Spleen (tissue), 7 donors: ENCODE measurements at regions not wholly inside any gene's neighbourhood (a gene's known extent, or its start where the extent isn't known, plus 50 kb on each side); places are given as distances from the start of the nearest gene placed in this dataset.

Experiments used
- POLR2A ChIP-seq, 3 donors: fragments of 450-650 bp; IDR thresholded peaks; one replicate each; pipeline ENCODE4 v1.5.1; 2017; ENCODE audit warnings: antibody characterized with exemption in 3 of 3, mild to moderate bottlenecking in 1 of 3
- POLR2AphosphoS5 ChIP-seq, 3 donors: sonication (generic); formaldehyde crosslinking; IDR thresholded peaks; one replicate each; pipeline ENCODE4 v1.5.1; 2017; ENCODE audit warnings: antibody characterized with exemption in 3 of 3
- TF ChIP-seq, protein P1 (sequence below), 11 experiments: fragments of 200-600 bp in 7 of 11; fragments of 450-650 bp in 4 of 11; sonication (generic) in 4 of 11; IDR thresholded peaks in 8 of 11; conservative IDR thresholded peaks in 3 of 11; 1 replicate in 7 of 11; 2 replicates in 4 of 11; pipeline versions ENCODE4 v1.4.0 to v1.8.0; 2016 to 2021; ENCODE audit warnings: antibody characterized with exemption in 11 of 11, inconsistent platforms in 4 of 11, mild to moderate bottlenecking in 1 of 11
- donor health status: DM: no; HTN: no; CAD: no; lungs with moderate emphysema.
- donor health status: DM: no; HTN: no; CAD: no.
- donor health status: DM: no; HTN: no; CAD: no.

DNA sequence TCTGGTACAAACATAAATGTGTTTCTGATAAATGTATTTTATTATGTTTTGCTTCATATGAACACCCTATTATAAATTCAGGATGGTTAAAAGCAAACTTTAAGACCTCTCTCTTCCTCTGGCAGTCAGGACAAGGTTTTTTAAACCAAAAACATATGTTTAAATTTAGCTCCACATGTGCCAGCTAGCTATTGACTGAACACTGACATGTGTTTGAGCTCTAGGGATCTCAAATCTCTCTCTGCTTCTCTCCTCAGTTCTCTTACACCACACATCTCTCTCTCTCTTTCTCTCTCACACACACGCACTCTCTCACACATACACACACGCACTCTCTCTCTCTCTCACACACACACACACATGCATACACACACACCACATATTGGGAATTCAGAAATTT lies 150.1 kb upstream of the RFX3 start:
- TF ChIP-seq, protein P1, sequence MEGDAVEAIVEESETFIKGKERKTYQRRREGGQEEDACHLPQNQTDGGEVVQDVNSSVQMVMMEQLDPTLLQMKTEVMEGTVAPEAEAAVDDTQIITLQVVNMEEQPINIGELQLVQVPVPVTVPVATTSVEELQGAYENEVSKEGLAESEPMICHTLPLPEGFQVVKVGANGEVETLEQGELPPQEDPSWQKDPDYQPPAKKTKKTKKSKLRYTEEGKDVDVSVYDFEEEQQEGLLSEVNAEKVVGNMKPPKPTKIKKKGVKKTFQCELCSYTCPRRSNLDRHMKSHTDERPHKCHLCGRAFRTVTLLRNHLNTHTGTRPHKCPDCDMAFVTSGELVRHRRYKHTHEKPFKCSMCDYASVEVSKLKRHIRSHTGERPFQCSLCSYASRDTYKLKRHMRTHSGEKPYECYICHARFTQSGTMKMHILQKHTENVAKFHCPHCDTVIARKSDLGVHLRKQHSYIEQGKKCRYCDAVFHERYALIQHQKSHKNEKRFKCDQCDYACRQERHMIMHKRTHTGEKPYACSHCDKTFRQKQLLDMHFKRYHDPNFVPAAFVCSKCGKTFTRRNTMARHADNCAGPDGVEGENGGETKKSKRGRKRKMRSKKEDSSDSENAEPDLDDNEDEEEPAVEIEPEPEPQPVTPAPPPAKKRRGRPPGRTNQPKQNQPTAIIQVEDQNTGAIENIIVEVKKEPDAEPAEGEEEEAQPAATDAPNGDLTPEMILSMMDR (IDR thresholded peaks at IDR 0.05 in 8 of 11, conservative IDR thresholded peaks at IDR 0.05 in 3 of 11): no peak
- TF ChIP-seq POLR2A (IDR thresholded peaks at IDR 0.05): no peak
- no peak for TF ChIP-seq POLR2AphosphoS5 (IDR thresholded peaks at IDR 0.05)
